Fibroblast of skin of left quadriceps (primary cell): ENCODE measurements at regions not wholly inside any gene's neighbourhood (a gene's known extent, or its start where the extent isn't known, plus 50 kb on each side); places are given as distances from the start of the nearest gene placed in this dataset.

Source experiments
- DNase-seq, 2 experiments: peaks; one replicate each; pipeline ENCODE4 v3.0.0-alpha.2; 2013; ENCODE audit warnings: low read depth in 2 of 2

DNA sequence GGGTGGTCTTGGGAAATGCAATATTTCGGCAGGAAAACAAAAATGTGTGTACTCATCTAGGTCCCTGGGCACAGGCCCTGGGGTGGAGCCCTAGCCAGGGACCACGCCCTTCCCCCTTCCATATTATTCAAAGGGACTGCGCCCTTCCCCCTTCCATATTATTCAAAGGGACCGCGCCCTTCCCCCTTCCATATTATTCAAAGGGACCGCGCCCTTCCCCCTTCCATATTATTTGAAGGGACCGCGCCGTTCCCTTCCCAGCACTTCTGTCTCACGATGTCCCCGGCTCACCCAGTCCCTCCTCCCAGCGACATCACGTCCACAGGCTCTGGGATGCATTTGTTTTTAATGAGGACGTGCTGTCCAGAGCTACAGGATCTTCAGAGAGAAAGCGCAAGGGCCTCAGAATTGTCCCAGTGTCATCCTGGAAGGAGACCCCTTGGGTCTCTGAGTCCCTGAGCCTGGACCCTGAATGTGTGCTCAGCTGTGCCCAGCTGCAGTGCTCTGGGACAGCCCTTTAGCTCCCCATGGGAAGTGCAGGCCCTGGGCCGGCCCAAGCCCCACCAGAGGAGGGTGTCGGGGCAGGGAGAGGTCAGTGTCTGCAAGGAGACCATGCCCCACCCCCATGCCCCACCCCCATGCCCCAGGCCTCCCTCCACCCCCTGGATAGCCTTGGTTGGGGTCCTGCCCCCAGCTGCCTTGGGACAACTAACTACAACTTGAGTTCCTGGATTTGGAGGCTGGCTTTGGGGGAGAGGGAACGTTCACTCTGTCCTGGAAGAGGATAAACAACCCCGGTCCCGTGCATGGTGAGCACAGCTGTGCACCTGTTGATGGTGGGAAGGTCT lies 810.0 kb downstream of the BRD1 start:
- DNase-seq, result no peak

- no peak for DNase-seq
Measured at GRCh38 chr22:49016909-49017481, 810.7 kb downstream of the BRD1 start.

- DNase-seq, result no peak
Measured at GRCh38 chr22:49015993-49016908, 811.4 kb downstream of the BRD1 start.

- no peak for DNase-seq
Measured at GRCh38 chr22:49015459-49015858, 812.2 kb downstream of the BRD1 start.

DNA sequence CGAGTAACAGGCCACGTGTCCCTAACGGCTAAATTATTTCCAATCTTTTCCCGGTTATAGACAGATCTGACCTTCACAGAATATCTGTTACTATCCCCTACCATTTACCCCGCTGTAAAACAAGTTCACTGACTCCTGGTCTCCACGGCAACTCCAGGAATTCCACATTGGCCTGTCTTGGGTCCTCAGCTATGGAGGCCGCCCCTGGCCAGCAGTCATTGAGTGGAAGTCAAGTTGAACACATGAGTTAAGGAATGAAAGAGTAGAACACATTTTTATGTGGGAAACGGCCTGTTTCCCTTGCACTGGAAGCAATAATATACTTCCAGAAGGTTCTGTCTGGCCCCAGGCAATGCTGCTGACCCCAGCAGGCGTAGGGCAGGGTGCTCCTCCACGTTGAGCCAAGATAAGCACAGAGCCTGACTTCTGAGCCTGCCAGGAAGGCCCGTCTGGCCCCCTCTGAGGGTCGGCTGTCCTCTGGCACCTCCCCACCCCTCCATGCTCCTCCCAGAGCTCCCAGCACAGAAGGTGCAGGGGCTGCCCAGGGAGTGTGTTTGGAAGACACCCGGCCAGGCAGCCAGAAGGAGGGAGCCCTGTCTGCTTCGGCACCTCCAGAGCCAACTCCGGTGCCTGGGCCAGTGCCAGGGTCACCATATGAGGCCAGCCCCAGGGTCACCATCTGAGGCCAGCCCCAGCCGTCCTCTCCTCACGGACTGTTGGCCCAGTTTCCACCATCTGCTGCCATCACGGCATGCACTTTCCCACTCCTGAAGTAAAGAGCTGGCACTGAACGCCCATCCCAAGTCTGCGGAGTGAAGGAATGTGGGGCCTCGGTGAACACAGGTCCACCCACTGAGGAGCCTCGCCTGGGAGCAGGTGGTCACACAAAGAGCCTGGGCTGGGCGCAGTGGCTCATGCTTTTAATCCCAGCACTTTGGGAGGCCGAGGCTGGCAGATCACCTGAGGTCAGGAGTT lies 813.2 kb downstream of the BRD1 start:
- no peak for DNase-seq

DNA sequence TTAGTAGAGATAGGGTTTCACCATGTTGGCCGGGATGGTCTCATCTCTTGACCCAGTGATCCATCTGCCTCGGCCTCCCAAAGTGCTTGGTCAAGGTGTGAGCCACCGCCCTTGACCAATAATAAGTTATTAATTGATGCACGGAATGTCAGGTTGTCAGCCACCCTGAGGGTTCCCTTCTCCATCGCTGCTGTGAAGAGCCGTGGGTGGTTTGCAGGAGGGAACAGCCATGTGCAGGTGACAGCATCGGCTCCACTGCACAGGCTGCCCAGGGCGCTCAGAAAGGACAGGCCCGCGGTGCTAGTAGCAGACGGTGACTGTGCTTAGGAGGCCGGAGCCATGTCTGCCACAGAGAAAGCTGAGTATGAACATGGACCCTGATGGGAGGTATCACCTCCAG lies 814.0 kb downstream of the BRD1 start:
- no peak for DNase-seq

DNA sequence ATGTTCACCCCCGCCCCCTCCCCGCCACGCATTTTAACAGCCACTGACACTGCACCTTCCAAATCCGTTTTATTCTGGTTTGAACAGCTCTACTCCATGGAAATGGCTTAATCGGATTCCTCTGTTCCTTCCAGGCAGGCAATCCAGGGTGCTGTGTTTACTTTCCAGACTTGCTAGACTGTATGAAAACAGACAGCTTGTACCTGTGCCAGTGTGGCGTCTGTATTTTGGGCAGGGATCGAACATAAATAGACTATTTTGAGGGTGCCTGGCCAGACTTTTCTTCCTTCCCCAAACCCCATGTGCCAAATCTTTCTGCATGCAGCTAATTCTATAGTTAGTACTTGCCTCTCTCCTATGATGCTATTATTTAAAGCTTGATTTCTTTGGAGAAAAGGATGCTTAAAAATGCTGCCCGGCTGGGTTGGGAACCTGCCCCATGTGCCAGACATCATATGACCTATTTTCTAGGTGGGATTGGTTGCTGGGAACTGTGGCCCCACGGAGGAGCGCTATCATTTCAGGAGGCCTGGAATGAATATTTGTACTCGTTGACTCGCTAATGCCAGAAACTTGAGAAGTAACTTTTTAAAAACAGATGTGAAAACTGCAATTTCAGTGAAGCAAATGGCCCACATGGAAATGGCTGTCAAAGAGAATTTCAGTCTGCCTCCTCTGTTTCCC lies 814.8 kb downstream of the BRD1 start:
- DNase-seq, result no peak

GRCh38 chr22:49011769-49012648 lies 815.7 kb downstream of the BRD1 start:
- DNase-seq, result no peak

DNA sequence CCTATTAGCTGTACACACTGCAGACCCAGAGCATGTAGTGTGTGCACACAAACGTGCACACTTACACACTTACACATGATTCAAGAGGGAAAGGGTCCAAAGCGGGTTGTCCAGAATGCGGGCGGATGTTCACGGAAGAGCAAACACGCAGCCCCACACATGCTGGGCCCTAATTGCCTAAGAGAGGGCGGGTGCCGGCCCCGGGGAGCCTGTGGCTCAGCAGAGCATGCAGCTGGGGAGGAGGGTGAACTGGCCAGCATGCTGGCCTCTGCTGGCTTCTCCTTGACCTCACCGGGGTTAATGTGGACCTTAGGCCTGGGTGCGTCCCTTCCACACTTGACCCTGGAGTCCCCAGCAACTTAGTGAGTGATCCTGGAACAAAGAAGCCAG lies 816.3 kb downstream of the BRD1 start:
- DNase-seq, result no peak

- DNase-seq, result no peak
Measured at GRCh38 chr22:49010901-49011300, 816.8 kb downstream of the BRD1 start.

DNA sequence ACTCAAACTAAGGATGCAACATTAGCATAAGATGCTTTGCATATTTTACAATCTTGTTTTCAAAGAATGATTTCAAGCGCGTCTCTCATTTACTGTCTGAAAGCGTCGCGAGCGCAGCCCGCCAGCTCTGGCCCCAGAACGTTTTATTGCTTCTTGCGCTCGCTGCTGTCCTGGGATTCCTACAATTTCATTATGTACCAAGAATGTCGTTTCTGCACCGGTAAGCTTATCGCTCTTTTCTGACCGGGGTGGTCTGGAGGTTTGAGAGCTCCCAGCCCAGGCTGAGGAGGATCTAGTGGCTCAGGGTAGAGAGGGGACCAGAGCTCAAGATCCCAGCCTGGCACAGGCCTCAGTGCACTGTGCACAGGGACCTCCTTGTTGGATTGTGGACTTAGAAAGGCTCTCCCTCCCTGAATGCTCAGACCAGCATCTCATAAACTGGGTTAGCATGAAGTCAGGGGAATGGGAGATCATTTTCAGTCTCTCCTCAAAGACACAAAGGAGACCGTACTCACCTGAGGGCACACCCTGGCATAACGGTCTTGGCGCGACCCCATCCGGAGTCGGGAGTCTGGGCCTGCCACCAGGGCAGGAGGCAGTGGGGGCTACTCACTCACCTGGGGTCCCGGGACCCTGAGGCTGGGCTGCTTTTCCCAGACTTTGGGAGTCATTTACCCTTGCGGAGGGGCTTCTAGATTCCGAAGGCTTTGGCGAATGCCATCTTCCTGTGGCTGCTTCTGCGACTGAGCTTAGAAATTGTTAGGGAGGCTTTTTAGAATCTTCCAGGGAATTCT lies 817.4 kb downstream of the BRD1 start:
- no peak for DNase-seq

DNA sequence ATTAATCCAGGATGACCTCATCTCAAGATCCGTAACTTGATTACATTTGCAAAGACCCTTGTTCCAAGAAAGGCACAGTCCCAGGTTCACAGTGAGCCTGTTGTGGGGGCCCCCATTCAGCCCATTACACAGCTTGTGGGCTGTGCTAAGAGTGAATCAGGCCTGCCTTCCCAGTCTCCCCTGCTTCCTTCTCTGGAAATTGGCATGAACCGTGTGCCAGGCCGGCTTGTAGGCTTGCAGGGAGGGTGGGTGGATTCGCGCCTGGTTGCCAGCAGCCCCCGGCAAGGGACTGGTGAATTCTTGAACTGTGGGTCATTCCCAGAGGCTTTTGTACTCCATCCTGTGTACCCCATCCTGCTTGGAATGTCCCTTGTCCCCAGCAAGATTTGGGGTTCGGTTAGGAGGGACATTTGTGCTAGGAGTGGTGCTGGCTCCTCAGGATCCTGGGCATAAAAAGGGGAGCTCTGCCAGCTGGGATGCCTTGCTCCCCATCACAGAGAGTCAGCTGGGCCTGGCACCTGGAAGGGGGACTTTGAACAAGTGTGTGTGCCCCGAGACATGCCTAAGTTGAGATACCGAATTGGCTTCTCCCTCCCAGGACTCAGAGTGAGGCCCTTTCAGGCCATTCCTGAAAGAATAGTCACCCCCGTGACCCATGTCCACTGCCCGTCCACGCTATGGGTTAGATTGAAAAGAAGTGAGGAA lies 818.2 kb downstream of the BRD1 start:
- no peak for DNase-seq

DNA sequence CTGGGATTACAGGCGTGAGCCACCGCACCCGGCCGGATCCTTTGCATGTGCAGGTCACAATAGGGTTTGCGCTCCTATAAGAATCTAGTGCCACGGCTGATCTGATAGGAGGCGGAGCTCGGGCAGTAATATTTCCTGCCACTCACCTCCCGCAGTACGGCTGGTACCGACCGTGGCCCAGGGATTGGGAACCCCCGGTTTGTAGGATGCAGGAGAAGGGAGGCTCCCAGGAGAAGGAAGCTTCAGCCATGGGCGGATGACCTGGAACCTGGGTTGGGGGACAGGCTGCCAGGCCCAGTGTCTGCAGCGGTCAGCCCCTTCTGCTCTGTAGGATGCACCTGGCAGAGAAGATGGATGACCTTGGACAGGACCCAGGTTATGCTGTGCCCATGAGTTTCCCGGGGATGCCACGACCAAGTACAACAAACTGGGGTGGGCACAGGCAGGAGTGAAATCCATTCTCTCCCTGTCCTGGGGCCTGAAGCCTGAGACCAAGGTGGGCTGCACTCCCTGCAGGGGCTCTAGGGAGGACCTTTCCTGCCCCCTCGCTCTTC lies 818.9 kb downstream of the BRD1 start:
- DNase-seq, result no peak

GRCh38 chr22:49007013-49007653 lies 820.5 kb downstream of the BRD1 start:
- no peak for DNase-seq

GRCh38 chr22:49006207-49007012 lies 821.3 kb downstream of the BRD1 start:
- no peak for DNase-seq

- DNase-seq, result no peak
Measured at GRCh38 chr22:49005557-49005956, 822.1 kb downstream of the BRD1 start.
